ENCODE measurements at regions not wholly inside any gene's neighbourhood (a gene's known extent, or its start where the extent isn't known, plus 50 kb on each side); places are given as distances from the start of the nearest gene placed in this dataset.
"Not testable (repeated sequence)": the region's sequence is repeated elsewhere in the genome, so short reads cannot be mapped to it uniquely, and the experiment has no call there.

DNA sequence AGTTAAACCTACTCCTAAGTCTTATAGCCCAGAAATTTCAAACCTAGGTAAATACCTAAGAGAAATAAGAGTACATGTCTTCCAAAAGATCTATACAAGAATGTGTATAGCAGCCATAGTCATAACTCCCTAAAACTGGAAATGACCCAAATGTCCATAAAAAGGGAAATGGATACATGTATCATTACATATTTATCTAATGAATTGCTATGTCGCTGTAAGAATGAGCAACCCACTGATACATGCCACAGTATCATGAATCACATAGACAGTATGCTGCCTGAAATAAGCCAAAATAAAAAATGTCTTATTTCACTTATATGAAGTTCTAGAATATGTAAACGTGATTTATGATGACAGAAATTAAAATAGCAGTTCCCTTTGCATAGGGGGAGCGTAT lies 679.5 kb downstream of the MAFB start:
- no peak overlapping the region for H3K4me3 ChIP-seq
- DNase-seq (no peak), ATAC-seq (no peak)
- H3K27me3 ChIP-seq: no peaks in the 10 kb centered on the region
- H3K4me1 ChIP-seq: no peaks in the 10 kb centered on the region
- H3K27ac ChIP-seq: no peak overlapping the region
- no peaks in the 10 kb centered on the region for H3K36me3 ChIP-seq
- 75 to 79% methylated on average over 3 of the region's 3 CpGs for WGBS, 2 donors
- H3K9me3 ChIP-seq: peaks cover 0 to 8% (median 0%) of the 10 kb centered on the region in 11 donors
- intact Hi-C loops (cut with DNase I): no loop called here
- TF ChIP-seq, protein P1, sequence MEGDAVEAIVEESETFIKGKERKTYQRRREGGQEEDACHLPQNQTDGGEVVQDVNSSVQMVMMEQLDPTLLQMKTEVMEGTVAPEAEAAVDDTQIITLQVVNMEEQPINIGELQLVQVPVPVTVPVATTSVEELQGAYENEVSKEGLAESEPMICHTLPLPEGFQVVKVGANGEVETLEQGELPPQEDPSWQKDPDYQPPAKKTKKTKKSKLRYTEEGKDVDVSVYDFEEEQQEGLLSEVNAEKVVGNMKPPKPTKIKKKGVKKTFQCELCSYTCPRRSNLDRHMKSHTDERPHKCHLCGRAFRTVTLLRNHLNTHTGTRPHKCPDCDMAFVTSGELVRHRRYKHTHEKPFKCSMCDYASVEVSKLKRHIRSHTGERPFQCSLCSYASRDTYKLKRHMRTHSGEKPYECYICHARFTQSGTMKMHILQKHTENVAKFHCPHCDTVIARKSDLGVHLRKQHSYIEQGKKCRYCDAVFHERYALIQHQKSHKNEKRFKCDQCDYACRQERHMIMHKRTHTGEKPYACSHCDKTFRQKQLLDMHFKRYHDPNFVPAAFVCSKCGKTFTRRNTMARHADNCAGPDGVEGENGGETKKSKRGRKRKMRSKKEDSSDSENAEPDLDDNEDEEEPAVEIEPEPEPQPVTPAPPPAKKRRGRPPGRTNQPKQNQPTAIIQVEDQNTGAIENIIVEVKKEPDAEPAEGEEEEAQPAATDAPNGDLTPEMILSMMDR (IDR thresholded peaks at IDR 0.05): no peak

DNA sequence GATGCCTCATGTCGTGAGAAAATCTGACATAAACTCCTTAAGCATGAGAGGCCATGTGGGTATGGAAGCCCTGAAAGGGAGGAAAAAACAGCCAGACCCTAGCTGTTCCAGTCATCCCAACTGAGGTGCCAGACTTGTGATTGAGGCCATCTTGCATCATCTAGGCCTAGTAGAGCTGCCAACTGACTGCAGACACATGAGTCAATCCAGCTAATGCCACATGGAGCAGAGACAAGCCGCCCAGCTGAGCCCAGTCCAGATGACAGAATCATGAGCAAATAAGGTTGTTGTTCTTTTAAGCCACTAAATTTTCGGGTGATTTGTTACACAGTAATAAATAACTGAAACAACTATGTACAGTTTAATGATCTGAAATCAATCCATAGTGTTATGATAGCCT lies 680.9 kb downstream of the MAFB start:
- WGBS, 2 donors: 84 to 86% methylated on average over 3 of the region's 3 CpGs
- Histone ChIP-seq H3K4me1 (no peaks in the 10 kb centered on the region), H3K4me3 (no peak overlapping the region), H3K9me3 (peaks cover 0 to 8% (median 0%) of the 10 kb centered on the region in 11 donors), H3K27me3 (no peaks in the 10 kb centered on the region), H3K27ac (no peak overlapping the region), H3K36me3 (no peaks in the 10 kb centered on the region)
- ATAC-seq (no peak), DNase-seq (no peak)
- intact Hi-C loops (cut with DNase I): no loop called here
- TF ChIP-seq, protein P1 (IDR thresholded peaks at IDR 0.05): no peak

GRCh38 chr20:40006168-40006860 lies 682.7 kb downstream of the MAFB start:
- TF ChIP-seq, protein P1 (IDR thresholded peaks at IDR 0.05): no peak
- Histone ChIP-seq H3K27me3 (no peaks in the 10 kb centered on the region), H3K36me3 (no peaks in the 10 kb centered on the region), H3K4me3 (no peak overlapping the region), H3K4me1 (no peaks in the 10 kb centered on the region), H3K27ac (no peak overlapping the region), H3K9me3 (peaks cover 0 to 8% (median 0%) of the 10 kb centered on the region in 11 donors)
- intact Hi-C loops (cut with DNase I): no loop called here
- WGBS, 2 donors: 84 to 87% methylated on average over 1 of the region's 1 CpG
- no peak for ATAC-seq
- DNase-seq: no peak

- 72% methylated on average over 2 of the region's 2 CpGs for WGBS, 2 donors
- H3K36me3 ChIP-seq; ATAC-seq; H3K4me3 ChIP-seq; H3K9me3 ChIP-seq; H3K27me3 ChIP-seq; H3K4me1 ChIP-seq; intact Hi-C loops (cut with DNase I); H3K27ac ChIP-seq; DNase-seq: not testable (repeated sequence)
Measured at GRCh38 chr20:40004092-40004491, 684.9 kb downstream of the MAFB start.

- no peaks in the 10 kb centered on the region for H3K27me3 ChIP-seq
- H3K4me3 ChIP-seq: no peak overlapping the region
- ATAC-seq (peak in 2 of 8 donors; percentile 62 to 64), DNase-seq (peak; percentile 18 to 28)
- no peaks in the 10 kb centered on the region for H3K36me3 ChIP-seq
- peaks cover 0 to 28% (median 0%) of the 10 kb centered on the region in 11 donors for H3K9me3 ChIP-seq
- 39 to 45% methylated on average over 2 of the region's 2 CpGs for WGBS, 2 donors
- no peak overlapping the region for H3K27ac ChIP-seq
- peaks cover 0 to 4% (median 0%) of the 10 kb centered on the region in 9 donors for H3K4me1 ChIP-seq
- TF ChIP-seq, protein P1 (IDR thresholded peaks at IDR 0.05): no peak
- intact Hi-C loops (cut with DNase I): no loop called here
Measured at GRCh38 chr20:39993742-39994141, 695.3 kb downstream of the MAFB start.
